ENCODE measurements at regions not wholly inside any gene's neighbourhood (a gene's known extent, or its start where the extent isn't known, plus 50 kb on each side); places are given as distances from the start of the nearest gene placed in this dataset.

GRCh38 chr14:86712727-86713126 is 1182.8 kb downstream of the FLRT2 start:
- no peak for DNase-seq (ENCODE audit: low read depth)

DNA sequence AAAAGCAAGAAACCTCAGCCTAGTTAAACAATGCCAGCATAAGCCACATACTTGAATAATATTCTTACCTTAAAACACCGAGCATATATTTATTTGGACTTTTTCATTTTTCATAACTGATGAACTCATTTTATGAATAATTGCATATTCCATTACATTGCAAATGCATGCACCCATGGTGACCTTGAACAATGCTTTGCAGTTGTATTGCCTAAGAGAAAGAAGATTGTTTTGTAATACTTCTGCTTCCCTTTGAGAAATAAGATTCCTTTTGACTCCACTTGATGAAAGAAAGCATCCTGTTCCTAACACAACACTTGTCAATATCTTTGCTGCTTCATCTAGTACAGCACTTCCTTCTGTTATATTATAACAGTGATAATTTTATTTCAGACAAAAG is 1182.2 kb downstream of the FLRT2 start:
- DNase-seq (ENCODE audit: low read depth): no peak

DNA sequence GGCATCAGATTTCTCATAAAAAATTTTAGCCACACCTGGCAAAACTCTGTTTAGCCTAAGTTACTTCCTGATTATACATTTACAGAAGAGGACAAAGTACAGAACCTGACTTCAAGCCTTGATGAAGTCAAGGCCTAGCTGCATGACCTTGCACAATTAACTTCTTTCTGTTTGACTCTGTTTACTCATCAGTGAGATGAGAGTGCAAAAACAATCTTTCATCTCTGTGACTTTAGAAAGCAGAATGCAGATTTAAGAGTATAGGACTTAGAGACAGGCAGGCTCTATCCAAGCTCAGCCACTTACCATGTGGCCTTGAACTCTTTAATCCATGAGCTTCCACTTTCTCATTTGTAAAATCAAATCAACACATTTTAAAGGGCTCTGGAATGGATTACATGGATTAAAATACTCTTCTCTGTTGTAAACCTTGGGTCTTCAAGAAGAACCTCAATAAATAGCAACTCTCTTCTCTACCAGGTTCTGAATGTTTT is 1178.9 kb downstream of the FLRT2 start:
- DNase-seq (ENCODE audit: low read depth): no peak

DNA sequence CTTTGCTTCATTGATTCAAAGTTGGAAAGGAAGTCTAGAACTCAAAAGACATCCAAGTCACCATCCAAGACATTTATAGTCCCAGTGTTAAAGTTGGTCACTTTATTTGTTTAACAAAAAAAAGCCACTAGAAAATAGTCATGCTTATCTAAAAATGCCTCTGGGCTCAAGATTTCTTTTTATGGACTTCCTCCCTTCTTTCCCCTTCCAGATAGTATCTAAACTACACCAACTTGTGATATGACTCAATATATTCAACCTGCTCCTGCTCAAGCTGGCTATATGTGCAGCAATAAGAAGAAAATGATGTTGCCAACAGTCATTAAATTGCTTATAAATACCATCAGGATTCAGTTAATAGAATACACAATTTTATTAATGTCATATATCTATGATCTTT is 1177.1 kb downstream of the FLRT2 start:
- DNase-seq (ENCODE audit: low read depth): no peak

GRCh38 chr14:86683561-86683960 is 1153.6 kb downstream of the FLRT2 start:
- no peak for DNase-seq (ENCODE audit: low read depth)

- no peak for DNase-seq (ENCODE audit: low read depth)
Observed at GRCh38 chr14:86675059-86675458, 1145.1 kb downstream of the FLRT2 start.

GRCh38 chr14:86673523-86673969 is 1143.6 kb downstream of the FLRT2 start:
- DNase-seq (ENCODE audit: low read depth): no peak

GRCh38 chr14:86672080-86672479 is 1142.1 kb downstream of the FLRT2 start:
- no peak for DNase-seq (ENCODE audit: low read depth)

- DNase-seq (ENCODE audit: low read depth): no peak
Observed at GRCh38 chr14:86665975-86666374, 1136.0 kb downstream of the FLRT2 start.

- DNase-seq (ENCODE audit: low read depth): no peak
Observed at GRCh38 chr14:86662334-86662733, 1132.4 kb downstream of the FLRT2 start.

GRCh38 chr14:86654558-86655184 is 1124.7 kb downstream of the FLRT2 start:
- DNase-seq (ENCODE audit: low read depth): no peak

GRCh38 chr14:86652526-86652925 is 1122.6 kb downstream of the FLRT2 start:
- no peak for DNase-seq (ENCODE audit: low read depth)

DNA sequence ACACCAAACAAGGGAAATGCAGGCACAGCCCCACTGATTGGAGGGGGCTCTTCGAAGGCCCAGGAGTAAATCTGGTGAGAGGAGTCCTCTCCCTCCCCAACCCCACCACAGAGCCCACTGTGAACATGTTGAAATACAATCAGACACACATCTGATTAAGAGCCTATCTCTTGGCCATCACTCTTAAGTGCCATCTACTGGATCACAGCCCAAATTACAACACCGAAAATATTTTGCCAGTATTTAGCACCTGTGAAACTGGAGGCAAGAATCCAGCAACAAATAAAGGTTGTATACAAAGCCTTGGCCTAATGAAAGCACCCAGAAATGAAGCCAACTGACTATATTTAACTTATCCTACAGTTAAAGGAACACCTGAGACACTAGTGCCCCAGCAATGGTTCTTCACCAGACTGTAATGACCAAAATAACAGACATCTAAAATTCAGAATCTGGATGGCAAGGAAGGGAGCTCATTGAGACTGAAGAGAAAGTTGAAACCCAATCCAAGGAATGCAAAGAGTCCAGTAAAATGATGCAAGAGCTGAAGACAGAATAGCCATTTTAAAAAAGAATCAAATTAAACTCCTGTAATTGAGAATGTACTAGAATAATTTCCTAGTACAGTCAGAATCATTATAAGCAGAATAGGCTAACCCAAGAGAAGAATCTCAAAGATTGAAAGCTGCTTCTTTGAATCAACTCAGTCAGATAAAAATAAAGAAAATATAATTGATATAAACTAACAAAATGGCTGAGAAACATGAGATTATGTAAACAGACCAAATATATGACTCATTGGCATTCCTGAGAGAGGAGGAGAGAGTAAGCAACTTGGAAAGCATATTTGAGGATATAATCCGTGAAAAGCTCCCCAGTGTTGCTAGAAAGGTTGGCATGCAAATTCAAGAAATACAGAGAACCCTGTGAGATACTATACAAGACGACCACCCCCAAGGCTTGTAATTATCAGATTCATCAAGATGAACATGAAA is 1117.0 kb downstream of the FLRT2 start:
- no peak for DNase-seq (ENCODE audit: low read depth)

DNA sequence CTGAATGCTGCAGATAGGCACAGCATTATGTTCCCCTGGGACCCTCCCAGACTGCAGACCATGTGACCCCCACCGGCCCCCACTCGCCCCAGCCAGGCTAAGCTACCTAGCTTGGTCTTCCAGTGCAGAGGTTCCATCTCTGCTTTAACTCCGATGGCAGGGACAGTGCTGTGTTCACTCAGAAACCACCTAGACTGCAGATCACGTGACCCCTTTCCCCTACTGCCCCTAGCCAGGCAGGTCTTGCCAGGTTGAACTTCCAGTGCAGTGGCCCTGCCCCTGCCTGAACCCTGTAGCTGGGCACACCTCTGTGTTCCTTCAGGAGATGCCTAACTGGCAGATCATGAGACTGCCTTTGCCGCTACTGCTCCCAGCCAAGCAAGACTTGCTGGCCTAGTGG is 1116.2 kb downstream of the FLRT2 start:
- no peak for DNase-seq (ENCODE audit: low read depth)

- no peak for DNase-seq (ENCODE audit: low read depth)
Observed at GRCh38 chr14:86641310-86641709, 1111.4 kb downstream of the FLRT2 start.

DNA sequence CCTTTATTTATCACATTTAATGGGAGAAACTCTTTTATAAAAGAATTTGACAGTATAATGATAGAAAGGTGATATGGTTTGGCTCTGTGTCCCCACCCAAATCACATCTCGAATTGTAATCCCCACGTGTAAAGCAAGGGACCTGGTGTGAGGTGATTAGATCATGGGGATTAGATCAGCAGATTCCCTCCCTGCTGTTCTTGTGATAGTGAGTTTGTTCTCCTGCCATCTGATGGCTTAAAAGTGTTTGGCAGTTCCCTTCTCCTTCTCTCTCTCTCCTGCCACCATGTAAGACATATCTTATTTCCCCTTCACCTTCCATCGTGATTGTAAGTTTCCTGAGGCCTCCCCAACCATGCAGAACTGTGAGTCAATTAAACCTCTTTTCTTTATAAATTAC is 1110.3 kb downstream of the FLRT2 start:
- DNase-seq (ENCODE audit: low read depth): no peak

GRCh38 chr14:86639666-86640065 is 1109.7 kb downstream of the FLRT2 start:
- no peak for DNase-seq (ENCODE audit: low read depth)

- no peak for DNase-seq (ENCODE audit: low read depth)
Observed at GRCh38 chr14:86639146-86639545, 1109.2 kb downstream of the FLRT2 start.

DNA sequence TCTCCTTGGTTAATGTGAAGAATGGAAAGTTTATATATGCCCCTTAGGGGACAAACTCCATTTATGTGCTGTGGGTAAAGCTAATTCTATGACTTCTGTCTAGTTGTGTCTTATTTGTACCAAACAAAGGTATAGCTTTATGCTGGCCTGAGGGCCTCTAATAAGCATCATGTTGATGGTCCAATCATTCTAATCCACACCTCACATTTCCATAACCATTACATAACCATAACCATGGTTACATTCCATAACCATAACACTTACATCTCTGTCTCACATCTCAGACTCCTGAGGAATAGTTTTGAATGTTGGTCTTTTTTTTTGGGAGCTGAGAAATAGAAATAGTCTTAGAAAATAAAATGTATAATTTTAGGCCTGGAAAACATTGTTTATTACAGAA is 1097.1 kb downstream of the FLRT2 start:
- no peak for DNase-seq (ENCODE audit: low read depth)

DNA sequence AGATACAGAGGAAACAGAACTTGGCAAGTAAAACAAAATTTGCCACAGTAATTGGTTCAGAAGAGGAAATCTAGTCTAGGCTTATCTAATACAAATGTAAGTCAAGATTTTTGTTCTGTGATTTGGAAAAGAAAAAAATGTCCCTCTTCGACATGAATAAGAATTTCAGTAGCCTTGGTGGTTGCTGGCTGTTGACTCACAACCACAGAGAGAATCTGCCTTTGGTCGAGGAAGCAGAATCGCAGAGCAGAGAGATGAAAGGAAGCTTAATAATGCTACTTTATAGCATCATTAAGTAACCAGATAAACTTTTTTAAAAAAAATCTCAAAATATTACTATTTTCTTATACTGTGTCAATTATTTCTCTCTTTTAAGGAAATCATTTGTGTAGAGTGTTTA is 1096.6 kb downstream of the FLRT2 start:
- no peak for DNase-seq (ENCODE audit: low read depth)

GRCh38 chr14:86625637-86626036 is 1095.7 kb downstream of the FLRT2 start:
- DNase-seq (ENCODE audit: low read depth): no peak

DNA sequence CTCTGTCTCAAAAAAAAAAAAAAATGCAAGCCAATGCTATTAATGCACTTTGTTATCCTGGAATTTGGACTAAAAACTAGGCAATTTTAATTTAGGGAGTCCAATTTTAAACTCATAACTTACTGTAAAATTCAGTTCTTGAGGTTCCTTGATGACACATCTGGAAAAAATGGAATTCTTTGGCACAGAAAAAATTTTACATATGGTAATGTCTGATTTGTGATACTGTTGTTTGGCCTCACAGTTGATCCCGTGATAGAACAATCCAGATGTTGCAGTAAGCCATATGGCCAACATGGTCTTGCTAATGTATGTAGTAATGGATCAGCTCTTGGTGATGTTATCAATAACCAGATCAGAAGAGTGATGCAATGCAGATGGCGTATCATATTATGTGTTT is 1089.8 kb downstream of the FLRT2 start:
- no peak for DNase-seq (ENCODE audit: low read depth)

- DNase-seq (ENCODE audit: low read depth): no peak
Observed at GRCh38 chr14:86613786-86614185, 1083.8 kb downstream of the FLRT2 start.

Data from stimulated activated CD8-positive, alpha-beta memory T cell treated with anti-CD3 and anti-CD28 coated beads, Interleukin-12 subunit alpha, Interleukin-12 subunit beta, amount 100 ng/mL, for 4 hours (primary cell).